Mesodermal cell (in vitro differentiated cells): ENCODE measurements at regions not wholly inside any gene's neighbourhood (a gene's known extent, or its start where the extent isn't known, plus 50 kb on each side); places are given as distances from the start of the nearest gene placed in this dataset.

ENCODE experiments used
- H3K27ac ChIP-seq: 2 replicates; pipeline ENCODE4 v1.7.0; 2013; ENCODE audit warnings: mild to moderate bottlenecking, low read depth, low read length, moderate library complexity; ENCODE audit not compliant: severe bottlenecking
- H3K36me3 ChIP-seq: 2 replicates; pipeline ENCODE4 v1.7.1; 2013; ENCODE audit warnings: mild to moderate bottlenecking, low read length, moderate library complexity; ENCODE audit not compliant: control insufficient read depth, insufficient read depth
- H3K4me1 ChIP-seq: one replicate; pipeline ENCODE4 v1.7.1; 2013; ENCODE audit warnings: mild to moderate bottlenecking, low read length; ENCODE audit not compliant: insufficient read depth, control insufficient read depth, poor library complexity, severe bottlenecking
- H3K4me3 ChIP-seq: 2 replicates; pipeline ENCODE4 v1.7.0; 2013; ENCODE audit warnings: low read length, control low read depth, mild to moderate bottlenecking; ENCODE audit not compliant: insufficient read depth, poor library complexity, severe bottlenecking; ENCODE audit errors: extremely low read depth
- H3K9me3 ChIP-seq: 2 replicates; pipeline ENCODE4 v1.7.1; 2013; ENCODE audit warnings: mild to moderate bottlenecking, low read length, moderate library complexity; ENCODE audit not compliant: control insufficient read depth
- WGBS, 2 experiments: methylation state at CpG; one replicate each; pipeline ENCODE4 v1.1.5; 2013; ENCODE audit warnings: missing lambda C conversion rate in 2 of 2; ENCODE audit not compliant: insufficient coverage in 2 of 2; 5-methylcytosine and 5-hydroxymethylcytosine counted together

DNA sequence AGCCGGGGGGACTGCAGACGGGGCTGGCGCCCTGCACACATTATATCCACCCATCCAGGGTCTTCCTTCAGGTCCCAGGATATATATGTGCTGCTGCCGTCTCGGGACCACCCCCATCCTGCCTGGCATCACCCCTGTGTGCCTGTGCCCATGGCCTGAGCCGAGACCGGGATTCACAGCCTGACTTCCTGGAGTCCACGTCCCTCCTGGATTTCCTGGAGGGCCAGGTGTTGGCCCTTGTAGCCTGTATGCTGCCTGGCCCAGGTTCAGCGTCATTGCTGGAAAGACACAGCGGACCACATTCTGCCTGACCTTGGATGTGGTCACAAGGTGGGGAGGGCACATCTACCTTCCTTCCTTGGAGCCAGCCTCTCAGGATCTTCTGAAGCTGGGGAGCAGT, 551.1 kb downstream of the BRD1 start:
- H3K4me3 ChIP-seq, result no peak overlapping the region
- no peaks in the 10 kb centered on the region for H3K36me3 ChIP-seq
- no peaks in the 10 kb centered on the region for H3K9me3 ChIP-seq
- H3K4me1 ChIP-seq, result no peaks in the 10 kb centered on the region
- 92 to 96% methylated on average over 7 to 10 of the region's 10 CpGs for WGBS, 2 experiments
- no peak overlapping the region for H3K27ac ChIP-seq

DNA sequence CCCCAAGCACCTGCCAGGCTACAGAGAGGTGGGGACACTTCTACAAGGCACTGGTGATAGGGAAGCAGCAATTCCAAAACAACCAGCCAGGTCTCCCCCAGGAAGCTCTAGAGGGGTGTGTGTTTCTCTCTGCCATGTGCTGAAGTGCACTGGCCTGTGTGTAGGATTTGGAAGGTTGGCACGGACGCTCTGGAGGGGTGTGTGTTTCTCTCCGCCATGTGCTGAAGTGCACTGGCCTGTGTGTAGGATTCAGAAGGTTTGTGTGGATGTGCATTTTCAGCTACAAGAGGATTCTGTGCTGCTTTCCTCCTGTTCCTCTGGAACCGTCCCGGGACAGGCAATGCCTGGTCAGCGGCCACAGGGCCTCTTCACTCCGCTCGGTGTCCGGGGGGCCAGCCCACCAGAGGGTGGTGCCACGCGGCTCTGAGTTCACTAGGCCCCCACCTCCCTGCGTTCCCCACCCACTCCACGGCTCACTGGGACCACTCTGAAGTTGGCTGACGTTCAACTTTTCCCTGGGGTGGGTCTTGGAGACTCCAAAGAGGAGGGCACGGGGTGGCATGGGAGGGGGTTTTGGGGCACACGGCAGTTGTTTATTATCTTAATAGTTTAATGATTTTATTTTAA, 552.8 kb downstream of the BRD1 start:
- WGBS, 2 experiments, result 88% methylated on average over 10 to 14 of the region's 16 CpGs
- Histone ChIP-seq H3K27ac (no peak overlapping the region), H3K36me3 (no peaks in the 10 kb centered on the region), H3K9me3 (no peaks in the 10 kb centered on the region), H3K4me1 (no peaks in the 10 kb centered on the region), H3K4me3 (no peak overlapping the region)

DNA sequence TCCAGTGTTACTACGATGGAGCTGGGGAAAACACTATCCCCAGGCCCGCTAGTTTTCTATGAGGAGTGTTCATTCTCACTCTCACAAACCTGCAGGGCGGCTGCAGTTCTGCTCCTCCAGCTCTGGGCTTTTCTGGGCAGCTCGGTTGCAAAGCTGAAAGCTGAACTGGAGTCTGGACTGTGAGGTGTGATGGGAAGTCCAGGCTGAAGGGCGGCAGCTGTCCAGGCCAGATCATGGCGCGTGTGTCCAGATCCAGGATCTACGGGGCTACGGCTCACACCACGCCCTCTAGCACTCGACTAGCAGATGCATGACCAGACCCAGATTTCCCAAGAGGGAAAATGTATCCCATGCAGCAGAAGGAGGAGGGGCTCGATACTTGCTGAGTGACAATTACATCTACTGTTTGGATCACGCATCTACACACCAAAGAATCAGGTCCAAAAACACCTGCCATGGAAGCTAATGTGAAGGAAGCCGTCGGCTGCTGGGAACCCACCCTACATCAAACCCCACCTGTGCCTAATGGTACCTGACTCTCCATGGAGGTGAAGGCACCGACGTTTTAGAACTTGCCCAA, 555.0 kb downstream of the BRD1 start:
- H3K36me3 ChIP-seq, result no peaks in the 10 kb centered on the region
- H3K9me3 ChIP-seq, result no peaks in the 10 kb centered on the region
- no peak overlapping the region for H3K27ac ChIP-seq
- H3K4me3 ChIP-seq, result no peak overlapping the region
- H3K4me1 ChIP-seq, result no peaks in the 10 kb centered on the region
- 84 to 95% methylated on average over 9 to 14 of the region's 17 CpGs for WGBS, 2 experiments

DNA sequence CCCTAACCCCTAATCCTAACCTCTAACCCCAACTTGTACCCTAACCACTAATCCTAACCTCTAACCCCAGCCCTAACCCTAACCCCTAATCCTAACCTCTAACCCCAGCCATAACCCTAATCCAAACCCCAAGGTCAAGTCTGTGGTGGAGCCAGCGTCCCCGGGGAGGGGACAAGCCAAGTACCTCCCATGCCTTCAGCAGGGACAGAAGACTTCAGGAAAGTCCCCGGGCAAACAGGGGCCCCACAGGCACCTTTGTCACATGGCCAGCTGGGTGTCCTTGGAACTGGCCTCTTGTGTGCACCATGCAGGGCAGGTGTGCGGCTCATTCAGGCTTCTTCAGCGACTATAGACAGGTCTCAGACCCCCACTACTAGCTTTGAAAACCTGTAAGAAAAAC, 555.8 kb downstream of the BRD1 start:
- Histone ChIP-seq H3K4me3 (no peak overlapping the region), H3K36me3 (no peaks in the 10 kb centered on the region), H3K27ac (no peak overlapping the region), H3K9me3 (no peaks in the 10 kb centered on the region), H3K4me1 (no peaks in the 10 kb centered on the region)
- 62 to 66% methylated on average over 5 of the region's 5 CpGs for WGBS, 2 experiments

DNA sequence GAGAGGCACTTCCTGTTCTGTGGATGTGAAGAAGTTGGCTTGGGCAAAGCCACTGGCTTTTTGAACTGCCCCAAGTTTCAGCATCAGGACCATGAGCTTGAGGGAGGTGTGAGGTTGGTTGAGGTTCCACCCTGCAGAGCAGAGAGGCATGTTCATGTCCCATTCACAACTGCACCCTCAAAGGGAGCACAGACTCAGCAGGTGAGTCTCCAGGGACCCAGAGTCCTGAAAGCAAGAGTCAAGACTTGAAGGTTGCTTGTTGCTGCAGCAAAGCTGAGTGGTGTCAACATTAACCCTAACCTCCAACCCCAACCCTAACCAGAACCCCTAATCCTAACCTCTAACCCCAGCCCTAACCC, 556.3 kb downstream of the BRD1 start:
- Histone ChIP-seq H3K4me3 (no peak overlapping the region), H3K4me1 (no peaks in the 10 kb centered on the region)

DNA sequence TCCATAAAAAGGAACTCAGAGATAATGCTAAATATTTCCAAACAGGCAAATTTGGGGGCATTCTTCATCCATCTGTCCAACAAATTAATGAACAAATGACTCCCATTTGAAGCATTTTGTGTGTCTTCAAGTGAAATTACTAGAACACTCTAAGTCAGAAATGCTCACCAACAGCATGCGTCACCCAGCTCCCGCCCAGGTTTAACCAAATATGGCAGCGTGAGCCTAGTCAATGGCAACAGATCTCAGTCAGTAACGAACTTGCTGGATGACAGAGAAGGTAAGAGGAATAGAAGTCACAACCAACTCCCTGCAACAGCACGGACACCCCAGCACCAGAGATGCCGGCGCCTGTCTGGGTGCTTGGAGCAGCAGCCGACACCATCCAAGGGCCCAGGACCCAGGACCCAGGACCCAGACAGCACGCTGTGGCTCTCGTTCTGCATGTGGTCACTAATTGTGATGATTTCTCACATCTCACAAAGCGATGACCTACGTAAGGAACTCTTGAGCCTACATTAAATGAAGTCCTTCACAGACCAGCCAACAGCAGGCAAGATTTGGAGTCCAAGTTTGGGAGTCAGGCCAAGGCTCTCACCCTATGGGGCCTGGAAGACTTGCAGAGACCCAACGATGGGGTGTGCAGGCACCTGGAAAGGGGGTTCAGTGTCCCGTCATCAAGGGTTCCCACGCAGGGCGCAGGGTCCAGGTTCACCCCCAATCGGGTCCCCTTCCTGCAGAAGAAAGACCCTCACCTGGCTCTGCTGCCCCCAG, 556.9 kb downstream of the BRD1 start:
- no peak overlapping the region for H3K4me3 ChIP-seq
- no peaks in the 10 kb centered on the region for H3K9me3 ChIP-seq
- H3K36me3 ChIP-seq, result no peaks in the 10 kb centered on the region
- WGBS, 2 experiments, result 82 to 93% methylated on average over 16 to 17 of the region's 17 CpGs
- H3K4me1 ChIP-seq, result no peaks in the 10 kb centered on the region
- H3K27ac ChIP-seq, result no peak overlapping the region

More for the DNA sequence above, 556.3 kb downstream of the BRD1 start:
- H3K36me3 ChIP-seq, result no peaks in the 10 kb centered on the region
- H3K27ac ChIP-seq, result no peak overlapping the region
- H3K9me3 ChIP-seq, result no peaks in the 10 kb centered on the region

DNA sequence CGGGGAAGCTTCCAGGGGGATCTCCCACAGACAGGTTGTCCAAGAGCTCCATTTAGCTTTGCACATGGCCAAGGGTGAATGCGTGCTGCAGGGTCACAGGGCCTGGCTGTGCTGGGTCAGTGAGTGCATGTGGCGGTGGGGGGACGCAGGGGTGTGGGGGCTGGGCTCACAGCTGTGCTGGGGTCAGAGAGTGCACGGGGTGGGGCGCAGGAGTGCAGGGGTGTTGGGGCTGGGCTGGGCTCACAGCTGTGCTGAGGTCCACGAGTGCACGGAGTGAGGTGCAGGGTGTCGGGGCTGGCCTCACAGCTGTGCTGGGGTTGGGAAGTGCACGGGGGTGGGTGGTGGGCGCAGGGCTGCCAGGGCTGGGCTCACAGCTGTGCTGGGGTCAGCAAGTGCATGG, 557.7 kb downstream of the BRD1 start:
- Histone ChIP-seq H3K36me3 (no peaks in the 10 kb centered on the region), H3K4me3 (no peak overlapping the region), H3K27ac (no peak overlapping the region), H3K9me3 (no peaks in the 10 kb centered on the region), H3K4me1 (no peaks in the 10 kb centered on the region)
- WGBS, 2 experiments, result 0 to 13% methylated on average over 1 to 6 of the region's 11 CpGs

DNA sequence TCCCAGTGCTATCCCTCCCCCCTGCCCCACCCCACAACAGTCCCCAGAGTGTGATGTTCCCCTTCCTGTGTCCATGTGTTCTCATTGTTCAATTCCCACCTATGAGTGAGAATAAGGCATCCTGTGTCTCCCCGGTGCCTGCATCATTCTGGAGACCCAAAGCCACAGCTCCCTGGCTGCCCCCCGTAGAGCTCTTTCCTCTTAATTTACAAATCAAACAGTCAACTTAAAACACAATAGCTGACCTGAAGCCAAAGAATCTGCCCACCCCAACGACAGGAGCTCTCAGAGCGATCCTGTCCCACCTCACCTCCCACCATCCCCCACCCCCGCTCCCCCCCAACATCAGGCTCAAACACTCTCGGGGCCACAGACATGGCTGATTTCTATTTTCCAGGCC, 558.3 kb downstream of the BRD1 start:
- WGBS, 2 experiments, result 0 to 8% methylated on average over 2 to 5 of the region's 6 CpGs
- Histone ChIP-seq H3K4me3 (no peak overlapping the region), H3K27ac (no peak overlapping the region), H3K36me3 (no peaks in the 10 kb centered on the region), H3K9me3 (no peaks in the 10 kb centered on the region), H3K4me1 (no peaks in the 10 kb centered on the region)

DNA sequence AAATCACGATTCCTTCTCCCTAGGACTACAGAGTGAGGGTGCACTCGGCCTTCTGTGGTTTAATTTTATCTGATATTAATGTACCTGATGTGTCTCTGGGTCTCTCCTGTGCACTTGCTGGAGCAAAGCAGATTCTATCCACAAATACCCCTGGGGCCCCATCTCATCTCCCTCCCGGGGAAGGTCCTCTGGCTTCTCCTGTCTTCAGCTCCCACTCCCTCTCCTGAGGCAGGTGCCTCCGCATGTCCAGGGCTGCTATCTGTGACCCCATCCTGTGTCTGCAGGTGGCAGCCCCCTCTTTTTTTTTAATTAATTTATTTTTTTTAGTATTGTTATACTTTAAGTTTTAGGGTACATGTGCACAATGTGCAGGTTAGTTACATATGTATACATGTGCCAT, 558.7 kb downstream of the BRD1 start:
- no peaks in the 10 kb centered on the region for H3K9me3 ChIP-seq
- H3K36me3 ChIP-seq, result no peaks in the 10 kb centered on the region
- no peaks in the 10 kb centered on the region for H3K4me1 ChIP-seq
- no peak overlapping the region for H3K27ac ChIP-seq
- H3K4me3 ChIP-seq, result no peak overlapping the region
- WGBS, 2 experiments, result 27 to 60% methylated on average over 1 to 2 of the region's 4 CpGs

DNA sequence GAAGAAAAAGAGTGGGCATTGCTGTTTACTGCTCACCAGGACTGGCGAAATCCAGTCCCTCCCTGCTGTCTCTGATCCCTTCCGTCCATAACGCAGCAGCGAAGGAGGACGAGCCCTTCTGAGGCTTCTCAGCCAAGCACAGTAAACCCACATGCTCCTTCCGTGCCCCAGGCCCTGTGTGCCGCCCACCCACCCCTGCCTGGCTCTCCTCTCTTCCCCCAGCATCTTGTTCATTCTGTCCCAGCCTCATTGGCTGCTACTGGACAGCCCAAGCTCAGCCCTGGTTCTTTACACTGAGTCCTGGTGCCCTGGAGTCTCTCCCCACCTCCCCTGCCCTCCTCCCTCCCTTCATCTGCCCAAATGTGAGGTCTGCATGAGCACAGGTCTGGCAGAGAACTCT, 559.7 kb downstream of the BRD1 start:
- H3K4me1 ChIP-seq, result no peaks in the 10 kb centered on the region
- H3K4me3 ChIP-seq, result no peak overlapping the region
- no peaks in the 10 kb centered on the region for H3K36me3 ChIP-seq
- H3K9me3 ChIP-seq, result no peaks in the 10 kb centered on the region
- WGBS, 2 experiments, result 41 to 63% methylated on average over 7 of the region's 7 CpGs
- no peak overlapping the region for H3K27ac ChIP-seq
